Activated naive CD4-positive, alpha-beta T cell treated with anti-CD3 and anti-CD28 coated beads, Interleukin-2, amount 50 U/mL, for 72 hours (primary cell): ENCODE measurements at regions not wholly inside any gene's neighbourhood (a gene's known extent, or its start where the extent isn't known, plus 50 kb on each side); places are given as distances from the start of the nearest gene placed in this dataset.
"Not testable (repeated sequence)": the region's sequence is repeated elsewhere in the genome, so short reads cannot be mapped to it uniquely, and the experiment has no call there.

ENCODE experiments used
- ATAC-seq, 2 donors: fragments of 150-1000 bp; cut with Tn5 transposase; 2 replicates each; pipeline ENCODE4 v1.10.0; 2021; ENCODE audit warnings: mild to moderate bottlenecking in 2 of 2, moderate library complexity in 2 of 2
- DNase-seq, 2 donors: peaks; one replicate each; pipeline ENCODE4 v3.0.0; 2021 to 2022; ENCODE audit warnings: low spot score in 2 of 2
- H3K27ac Mint-ChIP-seq, 2 donors: one replicate each; pipeline ENCODE4 v1.8.0; 2022; ENCODE audit warnings: mild to moderate bottlenecking in 2 of 2, mixed read lengths in 2 of 2
- H3K36me3 Mint-ChIP-seq, 2 donors: one replicate each; pipeline ENCODE4 v1.8.0; 2022; ENCODE audit warnings: mixed read lengths in 2 of 2
- H3K9me3 Mint-ChIP-seq, 2 donors: one replicate each; pipeline ENCODE4 v1.8.0; 2022; ENCODE audit warnings: mixed read lengths in 2 of 2

DNA sequence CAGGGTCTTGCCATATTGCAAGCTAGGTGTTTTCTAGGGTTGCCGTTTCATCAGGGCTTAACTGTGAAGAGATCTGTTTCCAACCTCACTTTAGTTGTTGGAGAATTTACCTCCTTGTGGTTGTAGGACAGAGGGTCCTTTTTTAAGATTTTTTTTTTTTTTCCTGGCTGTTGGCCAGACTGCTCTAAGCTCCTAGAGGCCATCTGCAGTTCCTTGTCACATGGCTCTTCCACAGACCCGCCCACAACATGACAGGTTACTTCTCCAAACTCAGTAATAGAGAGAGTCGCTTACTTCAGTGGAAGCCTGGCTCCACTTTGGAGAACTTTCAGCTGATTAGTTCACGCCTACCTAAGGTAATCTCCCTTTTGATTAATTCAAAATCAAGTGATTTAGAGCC is 543.7 kb downstream of the DMRTA1 start:
- DNase-seq (no peak), ATAC-seq (no peak)
- Mint-ChIP-seq H3K27ac (no peak overlapping the region), H3K36me3 (no peaks in the 10 kb centered on the region), H3K9me3 (peaks cover 12 to 14% of the 10 kb centered on the region in 2 donors)

- Mint-ChIP-seq H3K9me3 (peaks cover 15 to 17% of the 10 kb centered on the region in 2 donors), H3K27ac (no peak overlapping the region), H3K36me3 (peaks cover 5 to 14% of the 10 kb centered on the region in 2 donors)
- ATAC-seq (no peak), DNase-seq (no peak)
These were observed 546.2 kb downstream of the DMRTA1 start for GRCh38 chr9:22992780-22993179.

GRCh38 chr9:22997923-22998322 is 551.3 kb downstream of the DMRTA1 start:
- Mint-ChIP-seq H3K9me3 (peaks cover 29 to 30% of the 10 kb centered on the region in 2 donors), H3K27ac (no peak overlapping the region), H3K36me3 (peaks cover 10 to 20% of the 10 kb centered on the region in 2 donors)
- ATAC-seq (no peak), DNase-seq (no peak)

- H3K9me3 Mint-ChIP-seq, result peaks cover 12 to 18% of the 10 kb centered on the region in 2 donors
- ATAC-seq (no peak), DNase-seq (no peak)
- H3K36me3 Mint-ChIP-seq, result no peaks in the 10 kb centered on the region
- H3K27ac Mint-ChIP-seq, result no peak overlapping the region
These were observed 558.5 kb downstream of the DMRTA1 start for GRCh38 chr9:23005156-23005555.

DNA sequence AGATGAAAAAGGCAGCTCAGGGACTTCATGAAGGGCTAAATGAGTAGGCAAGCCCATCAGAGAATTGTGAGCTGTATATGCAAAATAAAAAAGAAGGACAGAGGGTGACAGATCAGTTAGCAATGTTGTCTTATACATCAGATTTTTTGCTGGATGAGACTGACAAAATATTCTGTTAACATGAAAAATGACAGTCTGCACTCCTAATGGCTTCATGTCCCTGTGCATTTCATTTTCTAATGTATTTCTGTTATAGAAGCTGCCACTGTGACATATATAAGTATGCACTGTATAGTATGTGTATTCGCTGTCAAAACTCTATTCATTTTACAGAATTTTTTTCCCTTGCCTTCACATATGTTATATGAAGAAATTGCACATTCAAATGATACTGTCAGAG is 559.5 kb downstream of the DMRTA1 start:
- ATAC-seq (no peak), DNase-seq (no peak)
- no peak overlapping the region for H3K27ac Mint-ChIP-seq
- no peaks in the 10 kb centered on the region for H3K36me3 Mint-ChIP-seq
- peaks cover 8 to 15% of the 10 kb centered on the region in 2 donors for H3K9me3 Mint-ChIP-seq

DNA sequence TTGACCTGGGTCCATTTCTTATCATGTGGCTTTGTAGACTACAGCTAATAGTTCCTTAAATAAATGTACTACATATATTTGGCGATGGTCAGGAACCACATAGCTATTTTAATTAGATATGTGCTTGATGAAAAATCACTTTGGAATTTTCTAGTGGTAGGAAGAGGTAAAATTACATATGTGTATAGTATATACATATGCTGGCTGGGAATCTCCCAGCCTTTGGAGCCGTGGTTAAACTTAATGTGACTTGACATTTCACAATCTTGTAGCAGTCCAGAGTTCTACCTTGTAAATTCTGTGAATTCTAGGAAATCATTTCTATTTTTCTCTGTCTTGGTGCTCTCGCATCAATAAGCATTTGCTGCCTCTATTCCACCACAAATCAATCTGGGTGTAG is 565.0 kb downstream of the DMRTA1 start:
- Mint-ChIP-seq H3K36me3 (no peaks in the 10 kb centered on the region), H3K27ac (no peak overlapping the region), H3K9me3 (peaks cover 0 to 5% of the 10 kb centered on the region in 2 donors)
- DNase-seq (no peak), ATAC-seq (no peak)

- ATAC-seq (no peak), DNase-seq (no peak)
- Mint-ChIP-seq H3K36me3 (no peaks in the 10 kb centered on the region), H3K9me3 (peaks cover 5 to 9% of the 10 kb centered on the region in 2 donors), H3K27ac (no peak overlapping the region)
These were observed 568.9 kb downstream of the DMRTA1 start for GRCh38 chr9:23015557-23015956.

DNA sequence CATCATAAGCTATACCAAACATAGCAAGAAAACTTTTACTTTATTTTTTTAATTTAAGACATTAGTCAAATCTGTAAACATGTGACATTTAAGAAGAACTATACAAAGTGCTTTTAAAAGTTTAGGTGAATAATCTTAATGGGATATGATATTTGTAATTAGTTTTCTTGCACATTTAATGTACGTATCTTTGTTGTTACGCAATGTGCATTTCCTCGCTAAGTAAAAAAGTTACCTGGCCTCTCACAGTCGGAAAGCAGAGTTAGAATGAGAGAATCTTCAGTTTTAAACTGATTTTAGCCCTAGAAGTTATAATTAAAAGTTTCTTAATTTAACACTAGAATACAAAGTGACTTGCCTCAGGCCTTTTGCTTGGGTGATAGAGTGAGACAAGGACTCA is 589.8 kb downstream of the DMRTA1 start:
- Mint-ChIP-seq H3K36me3 (peaks cover 0 to 4% of the 10 kb centered on the region in 2 donors), H3K9me3 (peaks cover 8 to 30% of the 10 kb centered on the region in 2 donors), H3K27ac (no peak overlapping the region)
- DNase-seq (no peak), ATAC-seq (no peak)

- ATAC-seq (no peak), DNase-seq (no peak)
- peaks cover 7 to 22% of the 10 kb centered on the region in 2 donors for H3K9me3 Mint-ChIP-seq
- H3K36me3 Mint-ChIP-seq, result no peaks in the 10 kb centered on the region
- no peak overlapping the region for H3K27ac Mint-ChIP-seq
These were observed 592.8 kb downstream of the DMRTA1 start for GRCh38 chr9:23039402-23039801.

- H3K9me3 Mint-ChIP-seq, result peaks cover 12 to 19% of the 10 kb centered on the region in 2 donors
- H3K36me3 Mint-ChIP-seq, result peaks cover 0 to 9% of the 10 kb centered on the region in 2 donors
- ATAC-seq (no peak), DNase-seq (no peak)
- H3K27ac Mint-ChIP-seq, result no peak overlapping the region
These were observed 594.8 kb downstream of the DMRTA1 start for GRCh38 chr9:23041466-23041865.

GRCh38 chr9:23044549-23044948 is 597.9 kb downstream of the DMRTA1 start:
- Mint-ChIP-seq H3K36me3 (peaks cover 5 to 9% of the 10 kb centered on the region in 2 donors), H3K27ac (no peak overlapping the region), H3K9me3 (peaks cover 19 to 30% of the 10 kb centered on the region in 2 donors)
- no peak for ATAC-seq
- DNase-seq, result no peak

GRCh38 chr9:23046026-23046425 is 599.4 kb downstream of the DMRTA1 start:
- peaks cover 19 to 22% of the 10 kb centered on the region in 2 donors for H3K9me3 Mint-ChIP-seq
- not testable (repeated sequence) for ATAC-seq, DNase-seq, H3K36me3 Mint-ChIP-seq
- H3K27ac Mint-ChIP-seq, result peak overlapping the region in 1 of 2 donors; percentile 22

DNA sequence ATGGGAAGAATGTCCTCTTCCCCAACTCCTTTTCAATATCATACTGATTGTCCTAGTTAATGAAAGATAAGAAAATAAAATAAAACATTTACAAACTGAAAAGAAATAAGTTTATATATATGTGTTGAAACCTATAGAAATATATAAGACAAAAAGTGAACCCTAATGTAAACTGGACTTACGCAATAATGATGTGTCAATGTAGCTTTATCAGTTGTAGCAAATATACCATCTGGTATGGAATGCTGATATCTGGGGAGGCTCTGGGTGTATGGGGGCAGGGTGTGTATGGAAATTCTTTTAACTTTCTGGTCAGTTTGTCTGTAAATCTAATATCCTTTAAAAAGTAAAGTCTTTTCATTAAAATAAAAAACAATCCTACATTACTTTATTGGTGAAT is 603.9 kb downstream of the DMRTA1 start:
- DNase-seq (no peak), ATAC-seq (no peak)
- Mint-ChIP-seq H3K27ac (no peak overlapping the region), H3K9me3 (peaks cover 8 to 14% of the 10 kb centered on the region in 2 donors), H3K36me3 (peaks cover 0 to 5% of the 10 kb centered on the region in 2 donors)

GRCh38 chr9:23073136-23073535 is 626.5 kb downstream of the DMRTA1 start:
- no peaks in the 10 kb centered on the region for H3K36me3 Mint-ChIP-seq
- DNase-seq (no peak), ATAC-seq (no peak)
- no peak overlapping the region for H3K27ac Mint-ChIP-seq
- H3K9me3 Mint-ChIP-seq, result peaks cover 6% of the 10 kb centered on the region in 2 donors

DNA sequence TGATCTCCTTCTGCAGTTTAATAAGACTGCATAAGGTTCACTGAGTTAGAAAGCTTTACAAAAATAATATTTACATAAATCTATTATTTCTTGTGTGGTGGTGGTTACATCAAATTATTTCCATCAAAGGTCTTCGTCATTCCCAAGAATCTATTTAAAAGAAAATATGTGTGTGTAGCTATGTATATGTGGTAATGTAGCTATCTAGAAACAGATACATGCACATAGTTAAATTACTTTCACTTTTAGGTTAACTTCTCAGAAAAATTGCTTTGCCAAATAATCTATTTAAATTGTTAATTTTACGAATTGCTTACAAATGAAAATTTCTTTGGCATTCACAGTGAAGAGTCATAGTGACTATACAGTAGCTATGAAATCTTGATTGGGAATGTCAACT is 633.2 kb downstream of the DMRTA1 start:
- no peak overlapping the region for H3K27ac Mint-ChIP-seq
- peaks cover 5 to 11% of the 10 kb centered on the region in 2 donors for H3K36me3 Mint-ChIP-seq
- peaks cover 16 to 17% of the 10 kb centered on the region in 2 donors for H3K9me3 Mint-ChIP-seq
- ATAC-seq, result no peak
- DNase-seq, result no peak

GRCh38 chr9:23081377-23081776 is 634.8 kb downstream of the DMRTA1 start:
- DNase-seq, result no peak
- Mint-ChIP-seq H3K9me3 (peaks cover 17 to 20% of the 10 kb centered on the region in 2 donors), H3K36me3 (peaks cover 5 to 15% of the 10 kb centered on the region in 2 donors), H3K27ac (no peak overlapping the region)
- no peak for ATAC-seq

DNA sequence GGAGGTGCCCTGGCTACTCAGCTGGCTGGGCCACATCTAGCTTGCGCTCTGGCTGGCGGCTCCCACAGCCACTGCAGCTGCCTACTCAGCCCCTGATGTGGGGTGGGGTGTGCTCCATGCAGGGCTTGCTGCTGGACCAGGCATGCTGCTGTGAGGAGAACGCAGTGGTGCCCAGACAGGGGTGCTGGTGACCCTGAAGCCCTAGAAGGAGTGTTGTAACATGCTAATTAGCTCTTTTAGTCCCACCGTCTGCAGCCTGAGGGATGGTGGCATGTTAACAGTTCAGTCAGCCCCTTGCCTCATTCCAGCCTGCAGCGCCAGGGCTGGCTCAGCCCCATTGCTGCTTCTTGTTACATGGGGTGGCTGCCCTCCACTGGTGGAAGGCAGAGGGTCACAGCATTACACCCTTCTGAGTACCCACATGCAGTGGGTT is 642.3 kb downstream of the DMRTA1 start:
- no peak overlapping the region for H3K27ac Mint-ChIP-seq
- DNase-seq, result no peak
- peaks cover 8 to 19% of the 10 kb centered on the region in 2 donors for H3K9me3 Mint-ChIP-seq
- ATAC-seq, result no peak
- H3K36me3 Mint-ChIP-seq, result peaks cover 0 to 8% of the 10 kb centered on the region in 2 donors

DNA sequence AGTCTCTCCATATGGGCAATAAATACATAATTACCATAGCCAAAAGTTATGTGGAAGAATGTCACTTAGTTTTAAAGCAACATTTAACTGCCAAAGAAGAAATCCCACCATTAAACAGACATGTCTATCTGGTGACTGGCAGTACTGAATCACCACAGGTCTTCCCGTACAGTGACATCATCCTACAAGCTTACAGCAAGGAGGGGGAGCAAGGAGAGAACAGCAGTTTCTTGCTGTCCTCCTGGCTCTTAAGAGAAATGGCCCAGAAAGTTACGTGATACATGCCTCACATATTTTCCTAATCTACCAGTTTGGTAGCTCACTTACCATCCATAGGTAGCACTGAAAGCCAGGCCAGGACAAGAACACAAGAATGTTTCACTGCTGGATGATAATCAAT is 671.0 kb downstream of the DMRTA1 start:
- ATAC-seq, result no peak
- H3K9me3 Mint-ChIP-seq, result peaks cover 14 to 15% of the 10 kb centered on the region in 2 donors
- H3K27ac Mint-ChIP-seq, result no peak overlapping the region
- no peak for DNase-seq
- H3K36me3 Mint-ChIP-seq, result no peaks in the 10 kb centered on the region

DNA sequence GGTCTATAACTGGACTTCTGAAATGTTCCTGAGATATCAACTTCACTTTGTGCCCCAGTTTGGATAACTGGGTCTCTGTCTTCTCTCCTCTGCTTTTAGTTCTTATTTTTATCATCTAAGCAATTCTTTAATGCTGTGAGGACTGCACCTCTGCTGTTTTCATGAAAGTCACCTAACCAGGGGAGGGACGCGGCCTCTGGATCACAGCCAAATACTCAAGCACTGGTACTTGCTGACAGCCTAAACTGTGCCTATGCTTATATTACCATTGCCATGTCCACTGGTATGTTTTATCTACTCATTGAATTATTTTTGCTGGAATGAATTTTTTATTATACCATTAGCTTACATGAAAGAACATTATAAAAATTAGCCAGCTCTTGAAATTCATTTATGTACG is 674.0 kb downstream of the DMRTA1 start:
- no peak overlapping the region for H3K27ac Mint-ChIP-seq
- ATAC-seq (no peak), DNase-seq (no peak)
- H3K36me3 Mint-ChIP-seq, result no peaks in the 10 kb centered on the region
- peaks cover 11% of the 10 kb centered on the region in 2 donors for H3K9me3 Mint-ChIP-seq
